Activated T-cell treated with anti-CD3 and anti-CD28 coated beads, Interleukin-2, amount 50 U/mL, for 24 hours (primary cell): ENCODE measurements at regions not wholly inside any gene's neighbourhood (a gene's known extent, or its start where the extent isn't known, plus 50 kb on each side); places are given as distances from the start of the nearest gene placed in this dataset.

Source experiments
- DNase-seq: peaks from one replicate; pipeline ENCODE4 v3.0.0-alpha.2; 2020
- H3K27ac Mint-ChIP-seq: 2 replicates; pipeline ENCODE4 v1.8.0; 2020; ENCODE audit warnings: mild to moderate bottlenecking, mixed read lengths
- H3K27me3 Mint-ChIP-seq: 2 replicates; pipeline ENCODE4 v1.8.0; 2020; ENCODE audit warnings: mixed read lengths
- H3K36me3 Mint-ChIP-seq: 2 replicates; pipeline ENCODE4 v1.8.0; 2020; ENCODE audit warnings: low read depth, mixed read lengths
- H3K4me1 Mint-ChIP-seq: 2 replicates; pipeline ENCODE4 v1.8.0; 2020; ENCODE audit warnings: low read depth, mixed read lengths
- H3K4me3 Mint-ChIP-seq: 2 replicates; pipeline ENCODE4 v1.8.0; 2020; ENCODE audit warnings: mild to moderate bottlenecking, moderate library complexity, mixed read lengths
- H3K9me3 Mint-ChIP-seq: 2 replicates; pipeline ENCODE4 v1.8.0; 2020; ENCODE audit warnings: mixed read lengths

- H3K36me3 Mint-ChIP-seq = no peaks in the 10 kb centered on the region
- peaks cover 9% of the 10 kb centered on the region for H3K4me1 Mint-ChIP-seq
- no peak overlapping the region for H3K27ac Mint-ChIP-seq
- DNase-seq = no peak
- peak overlapping the region; percentile 62 for H3K4me3 Mint-ChIP-seq
- no peaks in the 10 kb centered on the region for H3K9me3 Mint-ChIP-seq
- H3K27me3 Mint-ChIP-seq = peaks cover 68% of the 10 kb centered on the region
These were observed 83.5 kb upstream of the PRKG1 start for GRCh38 chr10:50990568-50991455.

GRCh38 chr10:50991456-50992355, 82.6 kb upstream of the PRKG1 start:
- Mint-ChIP-seq H3K27me3 (peaks cover 74% of the 10 kb centered on the region), H3K27ac (no peak overlapping the region), H3K4me3 (peak overlapping the region; percentile 62), H3K9me3 (no peaks in the 10 kb centered on the region), H3K36me3 (no peaks in the 10 kb centered on the region), H3K4me1 (peaks cover 9% of the 10 kb centered on the region)
- DNase-seq = no peak

DNA sequence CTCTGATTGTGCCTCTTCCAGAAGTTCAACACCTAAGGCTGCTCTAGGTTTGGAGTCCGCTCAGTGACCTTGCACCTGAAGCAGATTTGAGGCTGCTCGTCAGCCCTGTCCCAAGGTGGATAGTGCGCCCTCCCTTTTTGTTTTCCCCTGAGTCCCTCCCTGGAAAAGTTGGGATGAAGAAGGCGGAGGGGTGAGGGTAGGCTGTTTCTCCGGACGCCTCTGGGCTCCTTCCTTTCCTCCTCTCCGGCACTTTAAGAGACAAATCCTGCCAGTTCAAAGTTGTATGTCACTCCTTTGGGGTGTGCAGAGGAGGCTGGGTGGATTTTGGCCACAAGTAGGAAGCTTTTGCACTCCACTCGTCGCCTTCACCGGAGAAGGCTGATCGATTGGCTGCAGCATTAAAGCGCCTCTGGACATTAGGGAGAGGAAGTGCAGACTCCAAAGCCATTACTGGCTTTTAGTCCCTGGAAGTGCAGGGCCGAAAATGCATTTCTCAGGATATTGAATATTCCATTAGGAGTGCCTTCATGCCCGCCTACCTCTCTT, 81.9 kb upstream of the PRKG1 start:
- Mint-ChIP-seq H3K4me3 (peak overlapping the region; percentile 36), H3K27ac (no peak overlapping the region), H3K36me3 (no peaks in the 10 kb centered on the region), H3K9me3 (no peaks in the 10 kb centered on the region), H3K27me3 (peaks cover 71% of the 10 kb centered on the region), H3K4me1 (peaks cover 9% of the 10 kb centered on the region)
- DNase-seq = no peak

DNA sequence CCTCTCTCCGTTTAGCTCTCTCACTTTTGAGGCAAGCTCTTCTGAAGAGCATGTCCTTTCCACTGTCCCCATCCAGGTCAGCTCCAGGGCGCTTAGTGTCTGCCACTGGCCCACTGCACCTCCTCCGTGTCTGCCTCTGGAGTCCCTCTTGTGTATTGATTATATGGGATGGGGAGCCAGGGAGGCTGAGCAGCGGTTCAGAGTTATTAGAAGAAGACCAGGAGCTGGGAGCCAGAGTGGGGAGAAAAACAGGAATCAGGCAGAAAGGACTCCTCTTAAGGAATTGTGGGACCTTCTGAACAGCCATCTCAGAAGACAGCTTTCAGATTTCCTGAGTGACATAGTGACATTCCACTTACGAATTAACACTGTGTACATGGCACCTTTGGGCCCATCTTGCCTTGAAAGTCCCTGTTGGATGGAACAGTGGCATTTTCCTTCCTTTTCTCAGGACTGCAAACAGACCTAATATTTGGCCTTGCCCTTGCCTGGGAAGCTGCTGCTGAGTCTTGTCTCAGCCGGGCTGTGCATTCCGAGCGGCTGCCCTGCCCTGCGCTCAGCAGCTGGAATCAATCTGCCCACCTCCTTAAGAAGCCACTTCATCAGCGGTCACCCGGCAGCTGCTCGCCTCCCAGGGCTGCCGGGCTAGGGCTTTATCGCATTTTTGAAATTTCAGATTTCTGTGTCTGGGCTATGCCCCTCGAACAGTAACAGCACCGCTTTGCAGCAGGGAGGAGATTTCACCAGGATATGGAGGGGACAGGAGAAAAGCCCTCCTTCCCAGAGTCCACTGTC, 81.1 kb upstream of the PRKG1 start:
- H3K9me3 Mint-ChIP-seq = no peaks in the 10 kb centered on the region
- no peak overlapping the region for H3K4me3 Mint-ChIP-seq
- H3K4me1 Mint-ChIP-seq = peaks cover 9% of the 10 kb centered on the region
- DNase-seq = no peak
- H3K27ac Mint-ChIP-seq = no peak overlapping the region
- H3K27me3 Mint-ChIP-seq = peaks cover 65% of the 10 kb centered on the region
- H3K36me3 Mint-ChIP-seq = no peaks in the 10 kb centered on the region

- Mint-ChIP-seq H3K36me3 (no peaks in the 10 kb centered on the region), H3K9me3 (no peaks in the 10 kb centered on the region), H3K4me3 (no peak overlapping the region), H3K27ac (no peak overlapping the region), H3K4me1 (peaks cover 9% of the 10 kb centered on the region), H3K27me3 (peaks cover 64% of the 10 kb centered on the region)
- DNase-seq = no peak
These were observed 80.5 kb upstream of the PRKG1 start for GRCh38 chr10:50993771-50994251.

- H3K27me3 Mint-ChIP-seq = peaks cover 46% of the 10 kb centered on the region
These were observed 76.8 kb upstream of the PRKG1 start for GRCh38 chr10:50997461-50997860.

DNA sequence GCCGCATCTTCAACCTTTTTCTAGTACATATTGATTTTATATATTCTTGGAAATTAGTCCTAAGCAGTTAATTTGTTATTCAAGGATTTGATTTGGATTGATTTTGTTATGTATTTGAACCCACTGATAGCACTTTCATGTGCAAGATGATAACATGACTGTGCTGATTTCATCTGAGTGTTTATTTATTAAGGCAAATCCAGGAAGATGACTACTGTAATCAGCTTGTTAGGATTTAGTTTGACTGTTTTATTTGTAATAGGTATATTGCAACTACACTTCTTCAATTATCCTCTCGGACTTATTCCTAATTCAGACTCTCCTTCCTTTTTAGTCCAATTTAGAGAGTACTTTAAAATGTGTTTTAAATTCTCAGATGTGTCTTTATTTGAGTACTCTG, 75.1 kb upstream of the PRKG1 start:
- Mint-ChIP-seq H3K4me1 (no peaks in the 10 kb centered on the region), H3K36me3 (no peaks in the 10 kb centered on the region), H3K4me3 (no peak overlapping the region), H3K9me3 (no peaks in the 10 kb centered on the region), H3K27me3 (peaks cover 30% of the 10 kb centered on the region), H3K27ac (no peak overlapping the region)
- no peak for DNase-seq

More at GRCh38 chr10:50997461-50997860, 76.8 kb upstream of the PRKG1 start:
- no peaks in the 10 kb centered on the region for H3K36me3 Mint-ChIP-seq
- no peak overlapping the region for H3K4me3 Mint-ChIP-seq
- DNase-seq = no peak
- no peaks in the 10 kb centered on the region for H3K9me3 Mint-ChIP-seq
- H3K27ac Mint-ChIP-seq = no peak overlapping the region
- no peaks in the 10 kb centered on the region for H3K4me1 Mint-ChIP-seq

DNA sequence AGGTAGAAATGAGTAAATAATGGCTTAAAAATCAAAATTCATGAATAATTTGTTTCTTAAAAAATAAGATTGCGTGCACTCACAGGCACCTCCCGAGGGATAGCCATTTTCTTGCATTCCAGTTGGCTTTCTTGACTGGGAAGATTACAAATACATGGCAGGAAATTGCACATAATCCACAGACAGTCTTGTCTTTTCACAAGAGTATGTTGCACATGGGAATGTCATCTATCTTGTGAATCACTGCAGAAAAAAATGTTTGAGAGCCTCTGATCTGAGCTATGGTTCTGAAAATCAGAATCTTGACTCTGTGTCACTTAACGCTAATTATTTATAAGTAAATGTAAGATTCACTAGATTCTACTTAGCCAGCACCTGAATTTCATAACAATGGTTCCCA, 74.1 kb upstream of the PRKG1 start:
- H3K9me3 Mint-ChIP-seq = no peaks in the 10 kb centered on the region
- no peaks in the 10 kb centered on the region for H3K36me3 Mint-ChIP-seq
- no peak overlapping the region for H3K4me3 Mint-ChIP-seq
- no peak overlapping the region for H3K27ac Mint-ChIP-seq
- no peak for DNase-seq
- H3K27me3 Mint-ChIP-seq = peaks cover 27% of the 10 kb centered on the region
- no peaks in the 10 kb centered on the region for H3K4me1 Mint-ChIP-seq

DNA sequence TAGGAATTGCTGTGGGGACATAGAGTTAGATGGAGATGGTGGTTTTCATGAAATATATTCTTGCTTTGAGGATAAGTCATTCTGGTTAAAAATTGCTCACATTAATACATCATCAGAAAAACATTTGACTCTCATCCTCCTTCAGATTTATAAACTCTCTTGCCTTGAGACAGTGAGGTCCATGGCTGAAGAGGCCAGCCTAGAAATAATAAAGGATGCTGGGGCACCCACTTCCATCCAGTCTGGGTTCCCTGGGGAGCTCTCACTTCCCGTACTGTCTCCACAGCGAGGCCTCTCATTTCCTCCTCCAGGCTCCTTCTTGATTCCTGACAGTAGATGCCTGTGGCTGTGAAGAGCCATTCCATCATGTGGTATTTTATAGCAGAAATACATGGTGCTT, 73.3 kb upstream of the PRKG1 start:
- H3K4me1 Mint-ChIP-seq = no peaks in the 10 kb centered on the region
- H3K4me3 Mint-ChIP-seq = no peak overlapping the region
- no peak overlapping the region for H3K27ac Mint-ChIP-seq
- no peak for DNase-seq
- no peaks in the 10 kb centered on the region for H3K36me3 Mint-ChIP-seq
- H3K9me3 Mint-ChIP-seq = no peaks in the 10 kb centered on the region
- peaks cover 22% of the 10 kb centered on the region for H3K27me3 Mint-ChIP-seq

DNA sequence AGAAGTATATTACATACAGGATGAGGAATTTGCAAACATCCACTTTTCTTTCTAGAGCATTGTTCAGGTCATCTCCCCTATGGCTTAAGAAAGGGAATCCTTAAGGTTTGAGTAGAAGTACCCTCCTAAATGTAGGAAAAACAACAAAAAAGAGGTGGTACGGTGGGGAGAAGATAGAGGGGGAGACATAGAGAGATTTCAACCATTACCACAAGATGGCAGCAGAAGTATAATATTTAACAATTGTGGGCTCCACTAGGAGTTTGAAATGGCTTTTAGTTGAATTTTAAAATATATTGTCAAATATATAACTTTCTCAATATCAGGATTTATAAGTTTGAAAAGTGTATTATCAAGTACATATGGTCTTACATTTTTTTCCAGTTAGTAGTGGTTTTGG, 72.7 kb upstream of the PRKG1 start:
- Mint-ChIP-seq H3K27ac (no peak overlapping the region), H3K4me1 (no peaks in the 10 kb centered on the region), H3K27me3 (peaks cover 16% of the 10 kb centered on the region), H3K9me3 (no peaks in the 10 kb centered on the region), H3K4me3 (no peak overlapping the region), H3K36me3 (no peaks in the 10 kb centered on the region)
- DNase-seq = no peak

DNA sequence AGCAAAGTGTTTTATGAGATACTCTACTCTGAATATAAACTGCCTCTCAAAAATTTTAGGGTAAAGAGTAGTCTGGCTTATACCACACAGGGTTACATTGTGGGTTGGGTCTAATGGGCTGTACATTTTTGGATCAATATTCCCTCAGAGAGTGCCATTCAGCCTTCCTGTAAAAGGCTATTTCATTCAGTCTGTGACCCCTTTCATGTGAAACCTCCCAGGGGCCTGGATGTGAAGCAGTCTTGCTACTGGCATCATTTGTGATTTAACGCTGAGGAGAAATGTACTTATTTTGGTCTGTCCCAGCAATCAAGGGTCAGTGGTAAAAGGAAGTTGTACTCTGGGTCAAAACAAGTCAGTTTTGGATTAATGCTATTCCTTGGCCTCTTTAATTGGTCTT, 71.8 kb upstream of the PRKG1 start:
- Mint-ChIP-seq H3K4me3 (no peak overlapping the region), H3K36me3 (no peaks in the 10 kb centered on the region), H3K27me3 (peaks cover 11% of the 10 kb centered on the region), H3K9me3 (no peaks in the 10 kb centered on the region), H3K27ac (no peak overlapping the region), H3K4me1 (no peaks in the 10 kb centered on the region)
- no peak for DNase-seq

DNA sequence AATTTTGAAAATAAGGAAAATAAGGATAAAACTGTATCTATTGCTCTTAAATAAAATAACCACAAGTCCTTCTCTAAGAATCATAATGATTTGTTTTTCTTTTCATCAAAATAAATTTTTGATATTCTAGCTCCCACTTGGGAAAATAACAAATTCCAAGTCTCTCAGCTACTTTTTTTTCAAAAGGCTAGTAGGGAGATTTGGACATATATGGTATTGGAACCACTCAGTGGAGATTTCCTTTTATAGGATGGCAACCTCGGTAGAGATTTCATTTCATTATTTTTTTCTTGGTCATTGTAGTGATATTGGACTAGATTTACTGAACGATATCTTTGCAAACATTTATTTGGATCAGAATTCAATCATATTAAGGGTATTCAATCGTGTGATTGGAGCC, 69.5 kb upstream of the PRKG1 start:
- no peaks in the 10 kb centered on the region for H3K4me1 Mint-ChIP-seq
- H3K36me3 Mint-ChIP-seq = no peaks in the 10 kb centered on the region
- H3K9me3 Mint-ChIP-seq = no peaks in the 10 kb centered on the region
- H3K27ac Mint-ChIP-seq = no peak overlapping the region
- DNase-seq = no peak
- H3K27me3 Mint-ChIP-seq = peaks cover 12% of the 10 kb centered on the region
- H3K4me3 Mint-ChIP-seq = no peak overlapping the region

GRCh38 chr10:51005551-51005950, 68.7 kb upstream of the PRKG1 start:
- H3K27ac Mint-ChIP-seq = no peak overlapping the region
- no peaks in the 10 kb centered on the region for H3K36me3 Mint-ChIP-seq
- H3K9me3 Mint-ChIP-seq = no peaks in the 10 kb centered on the region
- no peak for DNase-seq
- H3K4me1 Mint-ChIP-seq = no peaks in the 10 kb centered on the region
- H3K27me3 Mint-ChIP-seq = peaks cover 12% of the 10 kb centered on the region
- no peak overlapping the region for H3K4me3 Mint-ChIP-seq

GRCh38 chr10:51006686-51007085, 67.6 kb upstream of the PRKG1 start:
- H3K4me1 Mint-ChIP-seq = no peaks in the 10 kb centered on the region

More at GRCh38 chr10:51006686-51007085, 67.6 kb upstream of the PRKG1 start:
- DNase-seq = no peak
- Mint-ChIP-seq H3K9me3 (no peaks in the 10 kb centered on the region), H3K27ac (no peak overlapping the region), H3K36me3 (no peaks in the 10 kb centered on the region), H3K27me3 (peaks cover 10% of the 10 kb centered on the region), H3K4me3 (no peak overlapping the region)
